ENCODE measurements at regions not wholly inside any gene's neighbourhood (a gene's known extent, or its start where the extent isn't known, plus 50 kb on each side); places are given as distances from the start of the nearest gene placed in this dataset.
A peak's percentile ranks its signal among the peaks of the same experiment; 100 is the strongest.
"Not testable (repeated sequence)": the region's sequence is repeated elsewhere in the genome, so short reads cannot be mapped to it uniquely, and the experiment has no call there.

DNA sequence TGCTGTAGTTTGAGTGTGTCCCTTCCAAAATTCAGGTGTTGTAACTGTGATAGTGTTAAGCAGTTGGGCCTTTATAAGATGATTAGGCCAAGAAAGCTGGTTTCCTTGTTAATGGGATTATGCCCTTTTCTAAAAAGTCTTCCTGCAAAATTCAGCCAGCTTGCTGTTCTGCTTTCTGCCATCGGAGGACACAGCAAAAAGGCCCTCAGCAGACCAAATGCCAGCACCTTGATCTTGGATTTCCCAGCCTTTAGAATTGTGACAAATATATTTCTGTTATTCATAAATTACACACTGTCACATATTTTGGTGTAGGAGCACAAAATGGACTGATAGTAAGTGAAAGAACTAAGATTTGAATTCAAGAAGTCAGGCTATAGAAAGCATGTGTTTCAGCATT, 203.2 kb downstream of the IZUMO3 start:
- no peak for DNase-seq

DNA sequence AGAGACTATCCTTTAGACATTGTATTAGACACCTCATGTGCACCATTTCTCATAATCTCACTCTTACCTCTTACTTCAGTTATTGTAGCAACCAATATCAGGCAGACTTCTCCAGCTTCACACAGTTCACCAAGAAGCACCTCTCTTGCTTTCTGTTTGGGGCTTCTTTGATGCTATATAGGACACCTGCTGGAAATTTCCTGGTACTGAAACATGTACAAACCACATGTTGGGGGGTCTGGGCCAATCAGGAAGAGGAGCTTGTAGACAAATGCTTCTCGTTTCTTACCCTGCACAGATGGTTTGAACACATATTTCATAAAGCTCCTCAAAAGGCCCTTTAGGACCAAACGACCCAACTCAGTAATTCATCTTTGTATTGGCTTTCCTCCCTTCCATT, 212.1 kb downstream of the IZUMO3 start:
- DNase-seq: no peak

DNA sequence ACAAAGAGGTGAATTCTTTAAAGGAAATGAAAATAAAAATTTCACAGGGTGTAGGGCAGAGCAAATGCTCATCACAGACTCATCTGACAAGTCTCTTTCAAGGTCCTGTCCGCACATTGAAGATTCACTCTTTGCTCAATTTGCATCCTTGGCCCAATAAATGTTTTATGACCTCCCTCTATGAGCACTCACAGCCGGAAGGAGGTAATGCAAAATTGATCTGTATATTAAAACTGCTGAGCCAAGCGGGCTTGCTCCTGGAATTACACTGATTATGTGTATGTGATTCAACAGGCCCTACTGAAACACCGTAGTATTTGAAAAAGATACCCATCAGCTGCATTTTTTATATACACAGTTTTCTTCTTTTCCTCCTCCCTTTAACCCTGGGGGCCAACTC, 246.8 kb downstream of the IZUMO3 start:
- DNase-seq: no peak

DNA sequence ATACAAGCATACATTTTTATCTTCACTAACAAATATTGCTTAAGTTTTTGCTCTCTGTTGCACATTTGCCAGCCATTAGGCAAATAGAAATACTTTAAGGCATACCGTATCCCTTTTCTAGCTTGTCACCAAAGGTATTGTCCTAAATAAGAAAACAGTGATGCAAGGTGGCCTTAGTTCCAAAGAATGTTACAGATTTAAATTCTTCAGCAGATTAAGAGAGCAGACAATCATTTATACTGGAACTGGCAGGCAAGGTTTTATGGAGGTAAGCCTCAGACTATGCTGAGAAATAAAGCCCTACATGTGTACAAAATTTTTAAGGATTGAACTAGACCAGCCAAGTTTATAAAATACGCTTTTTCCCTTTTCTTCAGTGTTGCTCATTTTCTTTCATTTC, 247.8 kb downstream of the IZUMO3 start:
- DNase-seq: no peak

DNA sequence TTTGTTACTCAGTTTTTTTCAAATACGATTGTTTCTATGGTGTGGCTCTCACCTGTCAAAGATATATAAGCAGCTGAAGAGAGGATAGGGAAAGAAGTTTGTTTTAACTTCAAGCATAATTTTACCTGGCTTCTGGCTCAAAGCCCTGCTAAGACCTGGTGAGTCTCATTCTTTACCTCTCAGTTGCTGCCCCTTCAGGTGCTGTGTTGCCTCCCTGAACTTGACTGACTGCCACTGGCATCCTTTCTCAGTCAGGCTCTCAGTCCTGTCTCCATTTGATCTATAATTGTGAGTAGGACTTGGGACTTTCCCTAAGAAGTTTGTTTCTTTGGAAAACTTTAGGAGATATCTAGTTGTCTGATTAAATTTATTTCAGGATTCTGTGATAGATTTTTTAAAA, 249.6 kb downstream of the IZUMO3 start:
- no peak for DNase-seq

DNA sequence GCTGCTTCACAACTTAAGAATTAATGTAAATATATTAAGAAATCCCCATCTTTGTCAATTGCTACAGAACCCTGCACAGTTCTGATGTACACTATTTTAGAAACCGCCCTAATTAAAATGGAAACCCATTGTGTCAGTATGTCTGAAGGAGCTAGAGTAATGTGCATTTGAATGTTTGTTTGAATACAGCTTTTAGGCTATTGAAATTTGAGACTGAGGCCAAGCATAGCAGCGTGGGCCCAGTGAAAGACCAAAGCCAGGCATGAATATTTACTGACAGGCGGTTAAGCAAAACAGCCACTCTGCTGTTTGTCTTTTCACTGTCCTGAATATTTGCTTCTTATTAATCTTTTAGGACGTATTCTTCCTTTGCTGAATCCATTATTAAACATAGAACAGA, 252.3 kb downstream of the IZUMO3 start:
- no peak for DNase-seq

DNA sequence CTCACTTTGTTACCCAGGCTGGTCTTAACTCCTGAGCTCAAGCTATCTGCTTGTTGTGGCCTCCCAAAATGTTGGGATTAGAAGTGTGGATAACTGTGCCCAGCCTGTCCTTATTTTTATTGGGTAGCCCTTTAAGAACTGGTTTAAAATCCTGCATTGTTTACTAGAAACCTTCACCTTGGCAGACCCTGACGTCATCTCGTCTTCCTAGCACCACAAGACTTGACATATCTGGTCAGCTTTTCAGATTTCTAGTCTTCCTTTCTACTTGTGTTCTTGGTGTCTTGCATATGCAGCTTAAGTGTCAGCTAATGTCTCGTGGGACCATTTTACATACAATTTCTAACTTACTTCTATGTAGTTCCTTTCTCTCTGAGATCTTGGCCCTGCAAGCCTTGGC, 258.9 kb downstream of the IZUMO3 start:
- no peak for DNase-seq

DNA sequence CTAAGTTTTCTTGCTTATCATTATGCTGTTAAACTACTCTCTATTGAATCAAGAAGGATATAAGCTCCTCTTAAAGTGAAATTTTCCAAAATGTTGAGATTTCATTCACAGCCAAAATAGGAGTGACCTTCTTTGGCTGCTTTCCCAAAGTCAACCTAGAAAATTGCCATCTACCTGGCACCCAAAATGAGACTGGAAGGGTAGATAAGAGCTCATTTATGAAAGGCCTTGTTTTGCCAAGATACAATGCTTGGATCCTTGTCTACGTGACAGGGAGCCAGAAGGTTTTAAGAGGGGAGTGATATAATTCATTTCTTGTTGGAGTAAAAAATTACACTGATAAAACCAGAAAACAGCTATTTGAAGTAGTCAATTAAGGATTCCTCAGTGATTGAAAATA, 287.1 kb downstream of the IZUMO3 start:
- DNase-seq: peak in 1 of 14 donors; percentile 38

DNA sequence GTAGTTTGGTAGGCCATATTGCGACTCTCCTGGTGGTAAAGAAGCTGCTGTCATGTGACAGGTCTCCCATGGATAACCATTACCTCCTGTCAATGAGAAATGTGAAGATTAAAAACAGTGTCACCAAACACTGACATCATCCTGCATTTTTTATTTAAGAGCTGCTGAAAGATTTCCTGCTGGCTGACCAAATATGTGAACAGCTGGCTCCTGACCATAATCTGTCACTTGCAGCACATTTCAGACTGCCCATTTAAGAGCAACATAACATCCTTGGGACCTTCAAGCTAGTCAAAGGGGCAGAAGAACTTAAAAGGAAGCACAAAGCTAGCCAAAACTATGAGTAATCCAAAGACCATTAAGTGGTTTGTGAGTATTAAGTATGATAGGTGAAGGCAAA, 288.0 kb downstream of the IZUMO3 start:
- DNase-seq: peak in 1 of 14 donors; percentile 39

DNA sequence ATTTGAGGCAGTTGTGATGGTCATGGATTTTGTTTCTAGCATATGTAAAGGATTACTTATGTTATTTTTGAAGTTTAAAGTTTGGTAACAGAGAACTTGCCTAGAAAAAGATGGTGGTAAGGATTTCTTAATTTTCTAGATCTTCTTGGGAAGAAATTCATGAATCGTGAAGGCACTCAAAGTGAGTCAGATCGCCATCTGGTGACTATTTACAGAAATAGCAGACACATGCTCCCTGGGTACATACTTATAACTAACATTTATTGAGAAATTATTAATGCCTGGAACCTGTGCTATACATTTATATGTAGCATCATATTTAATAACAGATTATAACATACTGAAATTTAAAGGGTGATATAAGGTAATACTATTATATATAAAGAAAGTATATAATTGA, 299.7 kb downstream of the IZUMO3 start:
- DNase-seq: no peak

DNA sequence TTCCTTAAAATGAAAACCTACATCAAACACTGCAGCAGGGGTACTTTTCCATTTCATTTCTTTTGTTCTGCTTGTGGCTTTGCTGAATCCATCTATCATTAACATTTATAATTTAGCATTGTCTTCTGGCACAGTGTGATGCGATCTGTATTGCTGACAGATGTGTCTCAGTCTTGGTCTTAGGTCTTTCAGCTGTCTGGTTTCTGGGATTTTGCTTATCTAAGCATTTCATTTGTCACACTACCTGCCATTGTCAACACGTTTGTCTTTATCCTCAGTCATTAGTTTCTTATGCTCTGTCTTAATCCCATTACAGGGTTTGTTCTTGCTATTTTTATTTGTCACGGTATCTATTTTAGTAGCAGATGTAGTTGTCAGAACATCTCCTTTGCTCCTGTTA, 303.1 kb downstream of the IZUMO3 start:
- DNase-seq: no peak

DNA sequence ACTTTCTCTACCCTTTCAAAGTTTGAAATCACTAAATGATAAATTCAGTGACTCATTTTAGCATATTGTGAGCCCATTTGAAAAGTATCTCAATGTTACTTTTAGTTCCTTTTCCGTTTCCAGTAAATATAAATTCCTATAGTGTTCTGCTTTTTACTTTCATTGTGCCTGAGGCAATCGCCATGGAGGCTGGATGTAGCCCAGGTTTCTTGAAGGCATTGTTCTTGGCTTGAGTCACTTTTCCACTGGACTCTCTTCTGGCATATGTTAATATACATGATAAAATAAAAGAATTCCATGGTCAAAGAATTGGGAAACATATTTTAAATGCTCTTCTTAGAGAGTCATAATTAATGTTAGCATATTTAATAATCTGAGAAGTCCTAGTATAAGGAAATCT, 327.0 kb downstream of the IZUMO3 start:
- DNase-seq: no peak

DNA sequence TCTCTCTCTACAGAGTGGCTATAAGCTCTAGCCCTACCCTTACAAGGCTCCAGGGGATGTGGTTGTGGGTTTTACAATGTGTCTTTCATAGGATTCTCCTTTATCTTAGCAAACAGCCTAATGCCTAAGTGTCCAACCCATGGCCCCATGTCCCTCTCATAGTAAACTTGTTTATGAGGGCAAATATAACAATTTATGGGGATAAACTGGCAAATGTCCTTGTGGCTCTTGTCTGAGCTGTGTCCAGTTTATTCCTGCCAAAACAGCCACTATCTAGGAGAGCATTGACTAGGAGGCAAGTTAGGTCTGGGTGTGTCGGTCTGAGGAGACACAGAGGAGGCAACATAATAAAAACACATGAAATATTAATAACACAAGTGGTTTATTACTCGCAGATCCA, 335.1 kb downstream of the IZUMO3 start:
- no peak for DNase-seq

DNA sequence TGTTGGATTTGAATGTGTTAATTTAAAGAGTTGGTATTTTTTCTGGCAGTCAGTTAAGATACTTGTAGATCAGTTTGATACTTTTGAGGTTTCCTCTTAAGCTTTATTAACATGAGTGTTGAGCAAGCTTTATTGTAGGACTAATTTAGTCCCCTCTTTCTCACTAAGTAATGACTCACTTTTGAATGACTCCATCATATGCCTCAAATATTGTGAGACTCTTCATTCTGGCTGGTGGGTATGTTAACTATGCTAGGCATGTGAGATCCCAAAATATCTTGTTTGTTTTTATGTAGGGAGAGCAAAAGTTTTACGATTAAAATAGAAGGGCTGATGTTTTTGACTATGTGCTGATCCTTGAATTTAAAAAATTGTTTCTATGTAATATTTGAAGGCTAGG, 355.7 kb downstream of the IZUMO3 start:
- no peak for DNase-seq

DNA sequence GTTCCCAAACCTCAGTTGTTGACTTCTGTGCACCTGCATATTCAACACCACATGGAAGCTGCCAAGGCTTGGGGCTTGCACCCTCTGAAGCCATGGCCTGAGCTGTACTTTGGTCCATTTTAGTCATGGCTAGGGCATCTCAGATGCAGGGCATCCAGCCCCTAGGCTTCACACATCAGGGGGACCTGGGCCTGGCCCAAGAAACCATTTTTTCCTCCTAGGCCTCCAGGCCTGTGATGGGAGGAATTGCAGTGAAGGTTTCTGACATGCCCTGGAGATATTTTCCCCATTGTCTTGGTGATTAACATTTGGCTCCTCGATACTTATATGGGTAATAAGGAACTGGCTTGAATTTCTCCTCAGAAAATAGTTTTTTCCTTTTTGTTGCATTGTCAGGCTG, 354.5 kb upstream of the ELAVL2 start:
- DNase-seq: not testable (repeated sequence)

DNA sequence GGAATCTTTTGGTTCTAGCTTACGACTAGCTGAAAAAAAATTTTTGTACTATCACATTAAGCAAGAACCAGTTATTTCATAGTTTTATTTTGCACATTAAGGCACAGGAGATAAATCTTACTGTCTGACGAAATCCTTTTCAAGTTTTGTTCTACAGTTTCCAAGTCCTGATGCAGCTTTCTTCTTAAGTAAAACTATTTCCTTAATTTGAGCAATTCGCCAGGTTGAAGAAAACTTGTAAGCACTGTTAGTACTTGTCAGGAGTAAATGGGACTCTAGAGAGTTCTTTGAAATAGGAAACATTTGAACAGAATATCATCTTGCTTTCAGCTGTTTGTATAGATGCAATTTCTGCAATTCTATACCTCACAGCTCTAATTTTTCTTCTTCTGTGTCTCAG, 318.8 kb upstream of the ELAVL2 start:
- DNase-seq: no peak

DNA sequence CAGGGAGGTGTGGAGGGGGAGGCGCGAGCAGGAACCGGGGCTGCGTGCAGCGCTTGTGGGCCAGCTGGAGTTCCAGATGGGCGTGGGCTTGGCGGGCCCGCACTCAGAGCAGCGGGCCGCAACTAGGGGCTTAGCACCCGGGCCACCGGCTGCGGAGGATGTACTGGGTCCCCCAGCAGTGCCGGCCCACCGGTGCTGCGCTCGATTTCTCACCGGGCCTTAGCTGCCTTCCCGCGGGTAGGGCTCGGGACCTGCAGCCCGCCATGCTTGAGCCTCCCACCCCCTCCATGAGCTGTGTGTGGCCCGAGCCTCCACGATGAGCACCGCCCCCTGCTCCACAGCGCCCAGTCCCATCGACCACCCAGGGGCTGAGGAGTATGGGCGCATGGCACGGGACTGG, 309.0 kb upstream of the ELAVL2 start:
- not testable (repeated sequence) for DNase-seq

DNA sequence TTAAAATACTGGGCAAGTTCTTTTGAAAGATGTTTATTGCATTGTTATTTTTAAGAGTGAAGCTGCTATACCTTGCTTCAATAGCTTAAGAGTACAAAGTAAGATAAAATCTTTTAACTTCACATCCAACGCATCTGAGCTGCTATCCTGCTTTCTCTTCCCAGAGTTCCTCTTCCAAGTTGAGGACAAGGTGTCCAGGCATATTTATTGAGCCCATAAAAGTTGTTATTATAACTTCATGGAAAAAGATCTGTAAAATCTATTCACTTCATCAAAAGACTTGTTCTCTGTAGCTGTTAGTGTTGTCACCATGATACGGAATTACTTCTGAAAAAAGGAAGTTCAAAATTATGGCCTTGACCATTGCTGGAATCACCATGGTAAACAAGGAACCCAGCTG, 306.2 kb upstream of the ELAVL2 start:
- DNase-seq: no peak

DNA sequence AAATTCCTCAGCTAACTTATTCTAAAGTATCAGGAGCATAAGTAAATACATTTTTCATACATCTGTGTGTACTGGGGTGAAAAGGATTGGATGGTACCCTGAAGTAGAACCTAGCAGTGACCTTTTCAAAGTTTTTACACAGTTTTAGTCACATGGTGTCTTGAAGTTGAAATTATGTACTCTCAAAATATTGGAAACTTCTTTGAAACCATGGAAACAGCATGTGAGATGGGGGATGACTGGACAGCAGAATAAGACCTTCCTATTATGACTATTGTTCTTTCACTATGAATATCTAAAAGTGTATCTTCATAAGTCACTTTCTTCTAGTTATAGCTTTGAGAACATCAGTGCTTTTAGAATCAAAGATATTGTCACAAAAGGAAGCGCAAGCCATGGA, 301.5 kb upstream of the ELAVL2 start:
- no peak for DNase-seq

DNA sequence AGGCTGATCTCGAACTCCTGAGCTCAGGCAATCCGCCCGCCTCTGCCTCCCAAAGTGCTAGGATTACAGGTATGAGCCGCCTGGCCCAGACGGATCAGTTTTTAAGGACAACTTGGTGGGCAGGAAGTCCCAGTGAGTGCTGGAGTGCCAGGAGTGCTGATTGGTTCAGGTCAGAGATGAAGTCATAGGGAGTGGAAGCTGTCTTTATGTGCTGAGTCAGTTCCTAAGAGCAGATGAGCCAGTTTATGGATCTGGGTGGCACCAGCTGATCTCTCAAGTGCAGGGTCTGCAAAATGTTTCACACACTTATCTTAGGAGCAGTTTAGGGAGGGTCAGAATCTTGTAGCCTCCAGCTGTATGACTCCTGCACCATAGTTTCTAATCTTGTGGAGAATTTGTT, 292.1 kb upstream of the ELAVL2 start:
- DNase-seq: no peak

DNA sequence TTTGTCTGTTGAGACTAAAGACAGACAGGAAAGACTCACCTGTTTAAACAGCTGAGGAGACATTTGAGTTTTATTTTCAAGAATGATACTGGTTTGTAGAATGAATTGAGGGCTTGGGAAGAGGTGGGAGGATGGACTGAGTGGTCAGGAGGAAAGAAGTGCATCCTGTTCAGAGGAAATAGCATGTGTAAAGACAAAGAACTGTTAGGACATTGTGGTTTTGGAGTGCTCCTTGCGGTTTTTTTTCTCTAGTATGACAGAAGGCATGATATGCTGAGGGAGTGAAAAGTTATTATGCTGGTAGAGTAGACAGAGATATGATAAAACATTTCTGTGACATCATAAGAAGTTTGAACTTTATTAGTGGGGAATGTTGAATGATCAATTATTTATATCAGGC, 270.7 kb upstream of the ELAVL2 start:
- no peak for DNase-seq

DNA sequence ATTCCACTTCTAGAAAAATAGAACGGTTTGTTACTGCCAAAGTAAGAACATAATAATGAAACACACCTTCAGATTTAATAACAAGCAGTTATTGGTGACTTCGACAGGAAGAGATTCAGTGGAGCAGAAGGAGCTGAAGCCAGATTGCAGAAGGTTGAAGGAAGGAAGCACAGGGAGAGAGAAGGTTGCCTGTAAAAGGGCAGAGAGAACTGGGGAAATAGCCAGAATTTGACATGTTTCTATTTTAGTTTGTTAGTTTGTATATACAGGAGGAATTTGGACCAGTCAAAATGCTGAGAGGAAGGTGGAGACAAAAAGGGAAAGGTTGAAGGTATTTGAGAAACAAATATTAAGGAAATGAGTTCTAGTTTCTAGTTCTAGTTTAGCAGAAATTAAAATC, 269.2 kb upstream of the ELAVL2 start:
- DNase-seq: peak in 1 of 14 donors; percentile 91

DNA sequence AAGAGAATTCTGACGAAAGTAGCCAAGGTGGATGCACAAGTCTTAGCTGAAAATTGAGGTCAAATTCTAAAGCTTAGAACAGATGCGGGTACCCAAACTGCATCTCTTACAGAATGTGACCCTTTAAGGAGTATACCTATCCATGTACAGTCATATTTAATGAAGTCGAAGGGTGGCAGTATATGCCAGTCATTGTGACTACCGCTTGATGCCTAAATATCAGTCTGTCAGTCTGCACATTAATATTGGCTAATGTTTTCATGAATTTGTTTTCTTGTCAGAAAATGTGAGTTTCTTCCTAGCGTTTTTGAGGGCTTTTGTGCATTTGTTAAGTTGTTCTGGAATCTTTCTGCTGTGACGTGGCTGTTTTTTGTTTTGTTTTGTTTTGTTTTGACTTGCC, 264.5 kb upstream of the ELAVL2 start:
- DNase-seq: no peak

DNA sequence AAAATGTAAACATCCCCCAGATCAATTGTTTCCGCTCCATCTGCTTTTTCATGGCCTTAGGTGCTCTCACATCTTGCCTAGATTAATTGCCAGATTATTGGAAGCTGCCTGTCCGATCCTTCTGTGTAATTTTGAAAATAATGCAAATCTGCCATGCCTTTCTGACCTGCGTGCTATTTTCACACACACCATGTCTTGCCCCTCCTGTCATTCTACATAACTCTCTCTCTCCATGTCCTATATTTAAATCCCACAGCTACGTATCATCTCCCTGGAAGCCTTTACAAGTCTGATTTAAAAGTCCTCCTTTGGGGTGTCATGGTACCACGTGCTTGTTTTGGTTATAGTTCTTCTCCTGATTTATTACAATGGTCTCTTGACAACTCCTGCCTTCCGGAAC, 247.6 kb upstream of the ELAVL2 start:
- no peak for DNase-seq

DNA sequence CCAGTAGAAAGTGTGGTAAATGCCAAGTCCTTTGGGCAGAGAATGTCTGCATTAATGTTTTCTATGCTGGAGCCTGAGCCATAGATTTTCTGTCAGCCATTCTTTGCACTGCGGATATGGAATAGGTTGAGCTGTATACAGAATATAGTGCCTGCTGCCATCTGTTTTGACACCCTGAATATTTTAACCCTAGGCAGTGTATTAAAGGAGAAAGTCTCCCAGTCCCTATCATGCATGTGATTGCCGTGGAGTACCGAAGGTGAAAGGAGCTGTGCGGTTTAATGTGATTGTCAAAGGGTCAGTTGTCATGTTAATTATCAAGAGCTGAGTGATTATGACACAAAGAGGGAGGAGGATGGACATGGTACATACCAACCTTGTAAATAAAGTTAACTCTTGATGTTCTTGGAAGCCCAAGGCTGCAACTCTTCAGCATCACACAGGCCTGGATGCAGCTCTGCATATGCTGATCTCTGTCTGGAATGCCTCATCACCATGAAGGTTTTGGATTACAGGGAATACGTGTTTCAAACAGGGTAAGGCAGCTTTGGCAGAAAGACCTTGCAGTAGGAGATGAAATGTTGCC, 247.1 kb upstream of the ELAVL2 start:
- no peak for DNase-seq

DNA sequence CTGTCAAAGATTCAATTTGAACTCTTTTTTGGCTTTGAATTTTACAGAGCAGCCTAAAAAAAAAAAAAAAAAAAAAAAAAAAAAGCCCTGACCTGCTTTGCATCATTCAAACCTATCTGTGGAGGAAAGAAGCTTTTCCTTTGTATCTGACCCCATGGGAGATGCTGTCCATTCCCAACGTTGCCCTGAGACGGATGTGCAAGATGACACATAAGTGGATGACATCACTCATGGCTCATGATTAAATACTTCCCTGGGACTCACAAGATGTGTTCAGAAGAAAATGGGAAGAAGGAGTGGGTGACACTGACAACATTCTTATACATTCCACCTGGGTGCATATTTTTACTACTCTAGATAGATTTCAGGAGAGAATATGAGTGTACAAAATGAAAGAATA, 245.7 kb upstream of the ELAVL2 start:
- DNase-seq: no peak
